ENCODE measurements at regions not wholly inside any gene's neighbourhood (a gene's known extent, or its start where the extent isn't known, plus 50 kb on each side); places are given as distances from the start of the nearest gene placed in this dataset.

DNA sequence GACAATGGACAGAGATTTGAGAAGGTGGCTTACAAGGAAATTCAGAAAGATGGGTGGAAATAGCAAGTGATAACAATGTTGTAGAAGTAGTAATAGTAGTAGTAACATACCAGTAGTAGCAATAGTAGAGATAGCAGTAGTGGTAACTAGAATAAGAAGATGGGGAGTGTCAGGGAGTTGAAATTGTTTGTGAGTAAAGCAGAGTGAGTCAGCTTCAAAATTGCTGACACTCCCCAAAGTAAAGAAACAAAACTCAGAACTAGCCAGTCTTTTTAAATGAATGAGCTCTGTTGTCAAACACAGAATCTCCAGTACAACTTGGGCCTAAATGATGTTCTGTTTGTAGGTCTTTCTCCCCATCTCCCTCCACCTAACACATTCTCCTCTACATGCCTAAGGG lies 1040.9 kb downstream of the CBLN2 start:
- no peak for TF ChIP-seq GATA3 (IDR thresholded peaks at IDR 0.05; ENCODE audit: low read depth, low read length)
- TF ChIP-seq GATA2 (IDR thresholded peaks at IDR 0.05; ENCODE audit: low read depth, low read length) = no peak
